HL-60 (cell line): ENCODE measurements at regions not wholly inside any gene's neighbourhood (a gene's known extent, or its start where the extent isn't known, plus 50 kb on each side); places are given as distances from the start of the nearest gene placed in this dataset.

ENCODE experiments used
- GABPA ChIP-seq: IDR thresholded peaks from 2 replicates; pipeline ENCODE4 v1.6.1; 2012; ENCODE audit warnings: low read depth
- POLR2AphosphoS5 ChIP-seq: IDR thresholded peaks from 2 replicates; pipeline ENCODE4 v1.6.1; 2012; ENCODE audit warnings: low read depth
- SPI1 ChIP-seq: IDR thresholded peaks from 2 replicates; pipeline ENCODE4 v1.6.1; 2012; ENCODE audit warnings: low read depth, mild to moderate bottlenecking, borderline replicate concordance
- TF ChIP-seq, protein P1 (sequence below): IDR thresholded peaks from one replicate; pipeline ENCODE4 v1.5.1; 2011; ENCODE audit warnings: low read length, control low read depth, inconsistent platforms; ENCODE audit not compliant: insufficient read depth
- TF ChIP-seq, protein P2 (sequence below): IDR thresholded peaks from 2 replicates; pipeline ENCODE4 v1.6.1; 2012; ENCODE audit warnings: low read depth; ENCODE audit not compliant: insufficient replicate concordance

DNA sequence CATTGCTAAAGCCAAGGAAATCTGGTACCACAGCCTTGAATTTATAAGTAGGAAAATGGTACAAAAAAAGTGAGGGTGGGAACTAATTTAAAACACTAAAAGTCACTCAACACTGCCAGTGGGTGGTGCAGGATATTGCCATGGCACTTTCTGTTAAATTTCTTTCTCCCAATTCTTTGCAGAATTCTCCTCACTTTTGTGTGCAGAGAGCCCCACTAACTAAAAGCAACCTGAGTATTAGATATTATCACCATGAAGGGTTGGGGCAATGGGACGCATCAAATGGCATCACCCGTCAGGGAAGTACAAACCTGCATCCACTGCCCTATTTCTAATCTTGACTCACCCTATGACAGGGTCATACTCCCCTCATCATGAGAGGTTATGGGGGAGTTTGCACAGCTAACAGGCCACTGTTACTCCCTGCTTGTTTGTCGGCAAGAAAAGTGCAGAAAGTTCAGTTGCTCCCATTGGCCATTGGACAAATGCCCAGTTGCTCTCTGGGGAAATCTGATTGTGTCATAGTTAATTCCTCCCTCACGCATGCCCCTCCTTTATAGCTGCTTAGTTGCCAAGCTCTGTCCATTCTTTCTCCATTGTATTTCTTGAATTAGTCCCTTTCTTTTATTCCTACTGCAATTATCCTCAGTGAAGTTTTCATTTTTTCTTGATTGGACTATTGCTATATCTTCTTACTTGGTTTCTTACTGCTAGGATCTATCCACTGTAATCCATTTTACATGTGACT, 93.8 kb upstream of the BLID start:
- TF ChIP-seq, protein P1, sequence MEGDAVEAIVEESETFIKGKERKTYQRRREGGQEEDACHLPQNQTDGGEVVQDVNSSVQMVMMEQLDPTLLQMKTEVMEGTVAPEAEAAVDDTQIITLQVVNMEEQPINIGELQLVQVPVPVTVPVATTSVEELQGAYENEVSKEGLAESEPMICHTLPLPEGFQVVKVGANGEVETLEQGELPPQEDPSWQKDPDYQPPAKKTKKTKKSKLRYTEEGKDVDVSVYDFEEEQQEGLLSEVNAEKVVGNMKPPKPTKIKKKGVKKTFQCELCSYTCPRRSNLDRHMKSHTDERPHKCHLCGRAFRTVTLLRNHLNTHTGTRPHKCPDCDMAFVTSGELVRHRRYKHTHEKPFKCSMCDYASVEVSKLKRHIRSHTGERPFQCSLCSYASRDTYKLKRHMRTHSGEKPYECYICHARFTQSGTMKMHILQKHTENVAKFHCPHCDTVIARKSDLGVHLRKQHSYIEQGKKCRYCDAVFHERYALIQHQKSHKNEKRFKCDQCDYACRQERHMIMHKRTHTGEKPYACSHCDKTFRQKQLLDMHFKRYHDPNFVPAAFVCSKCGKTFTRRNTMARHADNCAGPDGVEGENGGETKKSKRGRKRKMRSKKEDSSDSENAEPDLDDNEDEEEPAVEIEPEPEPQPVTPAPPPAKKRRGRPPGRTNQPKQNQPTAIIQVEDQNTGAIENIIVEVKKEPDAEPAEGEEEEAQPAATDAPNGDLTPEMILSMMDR: no peak
- TF ChIP-seq, protein P2, sequence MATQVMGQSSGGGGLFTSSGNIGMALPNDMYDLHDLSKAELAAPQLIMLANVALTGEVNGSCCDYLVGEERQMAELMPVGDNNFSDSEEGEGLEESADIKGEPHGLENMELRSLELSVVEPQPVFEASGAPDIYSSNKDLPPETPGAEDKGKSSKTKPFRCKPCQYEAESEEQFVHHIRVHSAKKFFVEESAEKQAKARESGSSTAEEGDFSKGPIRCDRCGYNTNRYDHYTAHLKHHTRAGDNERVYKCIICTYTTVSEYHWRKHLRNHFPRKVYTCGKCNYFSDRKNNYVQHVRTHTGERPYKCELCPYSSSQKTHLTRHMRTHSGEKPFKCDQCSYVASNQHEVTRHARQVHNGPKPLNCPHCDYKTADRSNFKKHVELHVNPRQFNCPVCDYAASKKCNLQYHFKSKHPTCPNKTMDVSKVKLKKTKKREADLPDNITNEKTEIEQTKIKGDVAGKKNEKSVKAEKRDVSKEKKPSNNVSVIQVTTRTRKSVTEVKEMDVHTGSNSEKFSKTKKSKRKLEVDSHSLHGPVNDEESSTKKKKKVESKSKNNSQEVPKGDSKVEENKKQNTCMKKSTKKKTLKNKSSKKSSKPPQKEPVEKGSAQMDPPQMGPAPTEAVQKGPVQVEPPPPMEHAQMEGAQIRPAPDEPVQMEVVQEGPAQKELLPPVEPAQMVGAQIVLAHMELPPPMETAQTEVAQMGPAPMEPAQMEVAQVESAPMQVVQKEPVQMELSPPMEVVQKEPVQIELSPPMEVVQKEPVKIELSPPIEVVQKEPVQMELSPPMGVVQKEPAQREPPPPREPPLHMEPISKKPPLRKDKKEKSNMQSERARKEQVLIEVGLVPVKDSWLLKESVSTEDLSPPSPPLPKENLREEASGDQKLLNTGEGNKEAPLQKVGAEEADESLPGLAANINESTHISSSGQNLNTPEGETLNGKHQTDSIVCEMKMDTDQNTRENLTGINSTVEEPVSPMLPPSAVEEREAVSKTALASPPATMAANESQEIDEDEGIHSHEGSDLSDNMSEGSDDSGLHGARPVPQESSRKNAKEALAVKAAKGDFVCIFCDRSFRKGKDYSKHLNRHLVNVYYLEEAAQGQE: no peak
- TF ChIP-seq SPI1 (no peak), POLR2AphosphoS5 (no peak), GABPA (no peak)
